Keratinocyte (primary cell): ENCODE measurements at regions not wholly inside any gene's neighbourhood (a gene's known extent, or its start where the extent isn't known, plus 50 kb on each side); places are given as distances from the start of the nearest gene placed in this dataset.

Experiments used
- DNase-seq: peaks from one replicate; pipeline ENCODE4 v3.0.0-alpha.2; 2011; ENCODE audit warnings: low read depth, missing footprints, low spot score
- FAIRE-seq: peaks from 2 replicates; lab custom pipeline; 2011; peaks lifted over from hg19 to GRCh38; lab: Jason Lieb, UNC
- H2AFZ ChIP-seq: 2 replicates; pipeline ENCODE4 v1.6.0; 2012; ENCODE audit warnings: low read length, control low read depth, inconsistent platforms; ENCODE audit not compliant: control insufficient read depth
- H3K27ac ChIP-seq: 2 replicates; pipeline ENCODE4 v1.5.1; 2011; ENCODE audit warnings: low read length; ENCODE audit not compliant: control insufficient read depth, insufficient read depth
- H3K27me3 ChIP-seq: 3 replicates; pipeline ENCODE4 v1.6.0; 2011; ENCODE audit warnings: low read length; ENCODE audit not compliant: control insufficient read depth, insufficient read depth; ENCODE audit errors: extremely low read depth
- H3K36me3 ChIP-seq, 2 experiments: 2 replicates in 1 of 2; 3 replicates in 1 of 2; pipeline ENCODE4 v1.5.1; 2011; ENCODE audit warnings: low read length in 2 of 2, mild to moderate bottlenecking in 1 of 2; ENCODE audit not compliant: control insufficient read depth in 2 of 2, insufficient read depth in 2 of 2; ENCODE audit errors: extremely low read depth in 1 of 2
- H3K4me1 ChIP-seq: 3 replicates; pipeline ENCODE4 v1.5.1; 2011; ENCODE audit warnings: low read length; ENCODE audit not compliant: control insufficient read depth, insufficient read depth; ENCODE audit errors: extremely low read depth
- H3K4me2 ChIP-seq: 3 replicates; pipeline ENCODE4 v1.6.0; 2011; ENCODE audit warnings: low read depth, low read length; ENCODE audit not compliant: control insufficient read depth, insufficient read depth; ENCODE audit errors: extremely low read depth
- H3K4me3 ChIP-seq, 3 experiments: fragments of 200-600 bp in 1 of 3; sonication (generic) in 1 of 3; 2 replicates in 2 of 3; 3 replicates in 1 of 3; pipeline ENCODE4 v1.5.1; 2011 to 2016; ENCODE audit warnings: low read length in 3 of 3, mild to moderate bottlenecking in 3 of 3, control low read depth in 2 of 3, inconsistent platforms in 1 of 3, low read depth in 1 of 3, mixed read lengths in 1 of 3, mixed run types in 1 of 3, moderate library complexity in 1 of 3; ENCODE audit not compliant: control insufficient read depth in 2 of 3, insufficient read depth in 2 of 3; ENCODE audit errors: extremely low read depth in 1 of 3
- H3K79me2 ChIP-seq: 2 replicates; pipeline ENCODE4 v1.6.0; 2012; ENCODE audit warnings: low read length; ENCODE audit not compliant: control insufficient read depth, insufficient read depth
- H3K9ac ChIP-seq: 3 replicates; pipeline ENCODE4 v1.6.0; 2011; ENCODE audit warnings: low read length; ENCODE audit not compliant: control insufficient read depth, insufficient read depth; ENCODE audit errors: extremely low read depth
- H3K9me1 ChIP-seq: 3 replicates; pipeline ENCODE4 v1.6.0; 2011; ENCODE audit warnings: low read length; ENCODE audit not compliant: control insufficient read depth, insufficient read depth; ENCODE audit errors: extremely low read depth
- H3K9me3 ChIP-seq: 2 replicates; pipeline ENCODE4 v1.5.1; 2012; ENCODE audit warnings: low read depth, low read length; ENCODE audit not compliant: control insufficient read depth
- H4K20me1 ChIP-seq: 3 replicates; pipeline ENCODE4 v1.6.0; 2011; ENCODE audit warnings: low read length; ENCODE audit not compliant: control insufficient read depth, insufficient read depth; ENCODE audit errors: extremely low read depth
- CTCF ChIP-seq, 3 experiments: IDR thresholded peaks in 1 of 3; conservative IDR thresholded peaks in 1 of 3; optimal IDR thresholded peaks in 1 of 3; 2 replicates in 2 of 3; 3 replicates in 1 of 3; pipeline versions ENCODE3 to v1.5.1; 2011; ENCODE audit warnings: low read length in 3 of 3, mild to moderate bottlenecking in 3 of 3, moderate library complexity in 2 of 3, control low read depth in 1 of 3, inconsistent platforms in 1 of 3; ENCODE audit not compliant: insufficient read depth in 2 of 3; ENCODE audit errors: extremely low read depth in 1 of 3
- EZH2 ChIP-seq: IDR thresholded peaks from one replicate; pipeline ENCODE4 v1.6.1; 2012; ENCODE audit warnings: inconsistent platforms, mild to moderate bottlenecking, low read length, moderate library complexity
- dilution Hi-C: fragments of 300-500 bp; cut with MboI; formaldehyde crosslinking; loops from one replicate; pipeline ENCODE4 v1.7.0; 2020; ENCODE audit warnings: low sequenced_read_pairs; ENCODE audit not compliant: extremely low pct_ligation_motif_present

- no peaks in the 10 kb centered on the region for H4K20me1 ChIP-seq
- no peak overlapping the region for H3K4me3 ChIP-seq
- H2AFZ ChIP-seq = no peak overlapping the region
- H3K9ac ChIP-seq = no peak overlapping the region
- no peaks in the 10 kb centered on the region for H3K9me3 ChIP-seq
- H3K4me1 ChIP-seq = no peaks in the 10 kb centered on the region
- FAIRE-seq (no peak), DNase-seq (no peak)
- no peak overlapping the region for H3K4me2 ChIP-seq
- H3K9me1 ChIP-seq = no peaks in the 10 kb centered on the region
- TF ChIP-seq EZH2 (no peak), CTCF (optimal IDR thresholded peaks at IDR 0.05 in 1 of 3, IDR thresholded peaks at IDR 0.05 in 1 of 3, conservative IDR thresholded peaks at IDR 0.05 in 1 of 3; ENCODE audit: extremely low read depth in 1 of 3, insufficient read depth in 2 of 3, low read length in 3 of 3) (no peak)
- dilution Hi-C loops = no loop called here
- no peaks in the 10 kb centered on the region for H3K36me3 ChIP-seq
- peaks cover 8% of the 10 kb centered on the region for H3K27me3 ChIP-seq
- no peaks in the 10 kb centered on the region for H3K79me2 ChIP-seq
- H3K27ac ChIP-seq = no peak overlapping the region
Measured at GRCh38 chr3:139129892-139130291, 85.2 kb upstream of the PRR23C start.

- Histone ChIP-seq H3K9me3 (no peaks in the 10 kb centered on the region), H3K36me3 (no peaks in the 10 kb centered on the region), H3K4me1 (no peaks in the 10 kb centered on the region), H3K27me3 (peaks cover 8% of the 10 kb centered on the region), H3K9ac (no peak overlapping the region), H3K4me3 (no peak overlapping the region), H3K9me1 (no peaks in the 10 kb centered on the region), H4K20me1 (no peaks in the 10 kb centered on the region), H3K4me2 (no peak overlapping the region), H3K79me2 (no peaks in the 10 kb centered on the region), H2AFZ (no peak overlapping the region), H3K27ac (no peak overlapping the region)
- dilution Hi-C loops = no loop called here
- no peak for FAIRE-seq
- DNase-seq = no peak
- TF ChIP-seq EZH2 (no peak), CTCF (optimal IDR thresholded peaks at IDR 0.05 in 1 of 3, IDR thresholded peaks at IDR 0.05 in 1 of 3, conservative IDR thresholded peaks at IDR 0.05 in 1 of 3; ENCODE audit: extremely low read depth in 1 of 3, insufficient read depth in 2 of 3, low read length in 3 of 3) (no peak)
Measured at GRCh38 chr3:139130390-139131140, 85.9 kb upstream of the PRR23C start.
